GM12872 (cell line): ENCODE measurements at regions not wholly inside any gene's neighbourhood (a gene's known extent, or its start where the extent isn't known, plus 50 kb on each side); places are given as distances from the start of the nearest gene placed in this dataset.

Source experiments
- TF ChIP-seq, protein P1 (sequence below): IDR thresholded peaks from 3 replicates; pipeline ENCODE4 v1.5.1; 2011; ENCODE audit warnings: low read depth, mild to moderate bottlenecking, low read length, moderate library complexity; ENCODE audit not compliant: insufficient read depth

DNA sequence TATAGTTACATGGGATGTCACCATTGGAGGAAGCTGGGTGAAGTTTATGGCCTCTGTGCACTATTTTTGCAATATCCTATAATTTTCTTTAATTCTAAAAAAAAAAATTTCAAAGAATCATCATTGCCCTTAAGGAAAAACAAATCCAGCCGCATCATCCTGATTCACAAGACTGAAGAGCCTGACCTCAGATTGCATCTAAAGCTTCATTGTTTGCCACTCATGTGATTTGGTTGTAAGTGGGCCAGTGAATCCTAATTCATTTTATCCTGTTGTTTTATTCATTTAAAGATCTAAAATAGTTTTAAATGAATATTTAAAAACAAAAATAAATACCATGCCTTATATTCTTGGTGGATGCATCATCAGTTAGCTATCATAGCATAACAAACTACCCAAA, 504.5 kb downstream of the TBC1D4 start:
- TF ChIP-seq, protein P1, sequence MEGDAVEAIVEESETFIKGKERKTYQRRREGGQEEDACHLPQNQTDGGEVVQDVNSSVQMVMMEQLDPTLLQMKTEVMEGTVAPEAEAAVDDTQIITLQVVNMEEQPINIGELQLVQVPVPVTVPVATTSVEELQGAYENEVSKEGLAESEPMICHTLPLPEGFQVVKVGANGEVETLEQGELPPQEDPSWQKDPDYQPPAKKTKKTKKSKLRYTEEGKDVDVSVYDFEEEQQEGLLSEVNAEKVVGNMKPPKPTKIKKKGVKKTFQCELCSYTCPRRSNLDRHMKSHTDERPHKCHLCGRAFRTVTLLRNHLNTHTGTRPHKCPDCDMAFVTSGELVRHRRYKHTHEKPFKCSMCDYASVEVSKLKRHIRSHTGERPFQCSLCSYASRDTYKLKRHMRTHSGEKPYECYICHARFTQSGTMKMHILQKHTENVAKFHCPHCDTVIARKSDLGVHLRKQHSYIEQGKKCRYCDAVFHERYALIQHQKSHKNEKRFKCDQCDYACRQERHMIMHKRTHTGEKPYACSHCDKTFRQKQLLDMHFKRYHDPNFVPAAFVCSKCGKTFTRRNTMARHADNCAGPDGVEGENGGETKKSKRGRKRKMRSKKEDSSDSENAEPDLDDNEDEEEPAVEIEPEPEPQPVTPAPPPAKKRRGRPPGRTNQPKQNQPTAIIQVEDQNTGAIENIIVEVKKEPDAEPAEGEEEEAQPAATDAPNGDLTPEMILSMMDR = no peak

DNA sequence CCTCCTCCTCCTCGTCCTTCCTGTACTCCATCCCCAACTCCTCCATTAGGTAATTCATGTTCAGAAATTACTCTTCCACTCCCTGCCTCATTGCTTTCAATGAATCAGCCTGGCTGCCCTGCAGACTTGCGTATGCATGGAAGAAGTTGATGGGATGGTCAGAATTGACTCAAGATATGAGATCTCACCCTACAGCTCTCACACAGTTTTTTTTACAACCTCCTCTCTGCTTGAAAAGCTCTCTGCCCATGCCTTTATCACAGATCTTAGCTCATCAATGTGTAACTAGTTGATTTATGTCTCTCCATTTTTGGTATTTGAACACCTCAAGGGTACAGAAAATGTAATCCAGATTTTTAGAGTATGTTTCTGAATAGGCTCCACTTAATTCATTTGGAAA, 506.9 kb downstream of the TBC1D4 start:
- TF ChIP-seq, protein P1 = no peak

DNA sequence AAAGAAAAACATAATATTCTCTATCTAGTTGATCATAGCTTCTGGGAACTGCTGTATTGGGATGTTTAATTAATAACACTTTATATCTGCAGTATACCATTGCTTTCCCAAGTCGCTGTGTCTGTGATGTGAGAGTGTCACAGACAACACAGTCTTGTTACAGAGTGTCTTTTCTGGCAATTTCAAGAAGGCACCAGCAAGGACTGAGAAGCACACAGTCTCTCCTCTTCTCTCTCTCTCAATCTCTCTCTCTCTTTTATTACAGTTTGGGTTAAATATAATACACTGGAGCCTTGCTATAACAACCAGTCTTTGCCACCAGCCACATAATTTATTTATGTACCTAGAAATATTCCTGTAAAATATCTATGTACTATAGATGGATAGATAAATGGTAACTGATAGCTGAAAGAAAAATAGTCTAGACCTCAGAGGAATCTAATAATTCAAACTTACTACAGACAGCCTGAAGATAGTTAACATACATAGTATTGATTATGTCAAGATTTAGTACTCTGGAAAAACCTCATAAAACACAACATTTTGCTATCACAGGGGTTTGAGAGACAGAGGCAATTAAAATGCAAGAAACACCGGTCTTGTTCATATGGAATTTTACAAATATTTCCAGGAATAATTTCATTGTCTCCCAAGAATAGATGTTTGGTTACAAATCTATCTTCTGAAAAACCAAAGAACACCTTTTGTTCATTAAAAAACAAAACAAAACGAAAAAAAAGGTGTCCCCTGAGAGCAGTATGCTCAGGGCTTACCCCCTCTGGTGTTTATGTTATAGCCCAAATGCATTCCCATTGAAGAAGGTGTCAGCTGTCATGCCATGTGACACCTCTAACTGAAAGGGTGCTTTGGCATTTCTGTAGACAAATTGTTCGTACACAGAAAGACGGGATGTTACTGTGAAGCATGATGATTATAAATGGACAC, 507.8 kb downstream of the TBC1D4 start:
- TF ChIP-seq, protein P1 = no peak

DNA sequence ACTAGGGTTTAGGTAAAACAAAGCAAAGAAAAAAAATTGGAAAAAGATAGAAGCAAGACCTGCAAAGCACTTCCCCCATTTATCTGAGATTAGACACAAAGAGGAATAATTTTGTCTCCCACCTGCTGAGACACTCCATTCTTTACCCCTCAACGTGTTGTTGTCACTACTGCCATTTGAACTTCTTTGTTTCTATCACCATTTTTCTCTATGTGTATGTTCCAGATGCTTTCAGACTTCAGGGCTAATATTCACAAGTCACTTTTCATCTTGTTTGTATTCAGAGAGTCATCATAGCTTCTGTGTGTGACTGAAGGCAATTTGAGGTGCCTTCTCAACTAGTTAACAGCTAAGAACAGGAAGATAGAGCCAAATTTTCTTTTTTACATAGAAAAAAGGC, 512.5 kb downstream of the TBC1D4 start:
- TF ChIP-seq, protein P1 = no peak

DNA sequence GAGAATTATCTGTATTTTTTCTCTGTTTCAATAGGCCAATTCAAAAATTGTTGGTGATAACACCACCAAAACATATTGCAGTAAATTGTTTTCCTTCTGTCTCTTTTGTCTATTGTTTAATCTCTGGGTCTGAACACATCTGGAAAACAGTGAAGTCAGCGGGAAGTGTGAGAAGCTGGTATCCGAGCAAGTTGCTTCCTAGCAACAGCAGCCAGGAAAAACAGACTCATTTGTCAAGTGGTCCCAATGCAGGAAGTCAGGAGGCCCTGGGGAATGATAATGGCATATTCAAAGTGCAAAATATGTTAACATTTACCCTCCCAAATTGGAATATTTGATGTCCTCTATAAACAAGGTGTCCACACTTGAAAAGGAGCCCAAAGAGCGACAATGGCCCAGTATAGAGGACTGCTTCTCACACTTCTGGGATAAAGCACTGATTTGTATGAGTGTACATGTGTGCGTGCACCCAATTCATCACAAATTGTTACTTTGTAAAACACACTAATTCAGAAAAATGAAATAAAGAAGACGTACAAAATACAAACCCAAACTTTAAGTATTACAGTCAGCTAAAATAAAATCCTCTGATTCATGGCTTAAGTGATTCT, 515.0 kb downstream of the TBC1D4 start:
- TF ChIP-seq, protein P1 = no peak

DNA sequence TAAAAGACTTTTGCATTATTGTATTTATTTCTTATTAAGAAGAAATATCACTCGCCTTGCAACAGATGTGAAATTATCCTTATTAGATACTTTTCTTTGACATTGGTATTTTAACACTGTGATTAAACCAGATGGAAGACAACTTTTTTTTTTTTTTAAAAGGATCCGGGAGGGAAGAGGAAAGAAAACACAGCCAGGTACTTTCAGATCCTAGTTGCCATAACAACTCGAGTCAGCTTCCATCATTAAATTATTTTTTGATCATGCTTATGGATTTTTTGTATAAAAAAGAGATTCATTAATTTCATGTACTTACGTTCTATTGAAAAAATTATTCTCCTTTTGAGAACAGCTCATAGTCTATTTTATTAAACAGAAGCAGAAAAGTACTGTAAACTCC, 515.7 kb downstream of the TBC1D4 start:
- TF ChIP-seq, protein P1 = no peak

DNA sequence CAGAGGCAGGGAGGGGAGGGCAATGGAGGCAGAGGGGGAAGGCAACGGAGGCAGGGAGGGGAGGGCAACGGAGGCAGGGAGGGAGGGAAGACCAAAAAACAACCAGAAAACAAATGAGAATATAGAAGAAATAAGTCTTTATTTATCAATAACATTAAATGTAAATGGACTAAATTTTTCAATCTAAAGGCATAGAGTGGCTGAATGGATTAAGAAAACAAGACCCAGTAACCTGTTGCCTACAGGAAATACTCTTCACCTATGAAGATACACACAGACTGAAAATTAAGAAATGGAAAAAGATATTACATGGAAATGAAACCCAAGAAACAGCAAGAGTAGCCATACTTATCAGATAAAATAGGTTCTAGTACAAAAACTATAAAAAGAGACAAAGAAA, 536.3 kb downstream of the TBC1D4 start:
- TF ChIP-seq, protein P1 = no peak
